Endodermal cell (in vitro differentiated cells): ENCODE measurements at regions not wholly inside any gene's neighbourhood (a gene's known extent, or its start where the extent isn't known, plus 50 kb on each side); places are given as distances from the start of the nearest gene placed in this dataset.

Experiments used
- DNase-seq: peaks from one replicate; pipeline ENCODE4 v3.0.0-alpha.2; 2017
- H3K27ac ChIP-seq: 2 replicates; pipeline ENCODE4 v1.5.1; 2013; ENCODE audit warnings: mild to moderate bottlenecking, low read depth, low read length, moderate library complexity
- H3K27me3 ChIP-seq: 2 replicates; pipeline ENCODE4 v1.6.1; 2013; ENCODE audit warnings: mild to moderate bottlenecking, low read length, moderate library complexity; ENCODE audit not compliant: insufficient read depth, control insufficient read depth, poor library complexity, severe bottlenecking
- H3K36me3 ChIP-seq: 2 replicates; pipeline ENCODE4 v1.7.0; 2013; ENCODE audit warnings: mild to moderate bottlenecking, low read length, moderate library complexity; ENCODE audit not compliant: control insufficient read depth, insufficient read depth
- H3K4me1 ChIP-seq: one replicate; pipeline ENCODE4 v1.7.0; 2013; ENCODE audit warnings: low read length; ENCODE audit not compliant: control insufficient read depth, insufficient read depth
- H3K4me3 ChIP-seq: 2 replicates; pipeline ENCODE4 v1.5.1; 2013; ENCODE audit warnings: mild to moderate bottlenecking, low read length, moderate library complexity
- H3K9ac ChIP-seq: 2 replicates; pipeline ENCODE4 v1.6.1; 2013; ENCODE audit warnings: mild to moderate bottlenecking, low read length, moderate library complexity; ENCODE audit not compliant: poor library complexity, severe bottlenecking; ENCODE audit errors: extremely low read depth
- H3K9me3 ChIP-seq: 2 replicates; pipeline ENCODE4 v1.6.1; 2013; ENCODE audit warnings: mild to moderate bottlenecking, low read length, moderate library complexity; ENCODE audit not compliant: control insufficient read depth
- H3K27ac Mint-ChIP-seq: 2 replicates; pipeline ENCODE4 v1.8.0; 2020; ENCODE audit warnings: mixed read lengths
- H3K27me3 Mint-ChIP-seq: 2 replicates; pipeline ENCODE4 v1.8.0; 2021; ENCODE audit warnings: mild to moderate bottlenecking, mixed read lengths; ENCODE audit not compliant: insufficient read depth
- H3K36me3 Mint-ChIP-seq: 2 replicates; pipeline ENCODE4 v1.8.0; 2020; ENCODE audit warnings: low read depth, mixed read lengths
- H3K4me1 Mint-ChIP-seq: 2 replicates; pipeline ENCODE4 v1.8.0; 2020; ENCODE audit warnings: mixed read lengths
- H3K4me3 Mint-ChIP-seq: 2 replicates; pipeline ENCODE4 v1.8.0; 2020; ENCODE audit warnings: mild to moderate bottlenecking, moderate library complexity, mixed read lengths
- H3K9me3 Mint-ChIP-seq: 2 replicates; pipeline ENCODE4 v1.8.0; 2020; ENCODE audit warnings: mild to moderate bottlenecking, mixed read lengths
- CTCF ChIP-seq: fragments of 200-600 bp; sonication (generic); conservative IDR thresholded peaks from 2 replicates; pipeline ENCODE4 v1.5.0; 2021; ENCODE audit warnings: antibody characterized with exemption, mild to moderate bottlenecking
- WGBS, 2 experiments: methylation state at CpG; one replicate each; pipeline versions ENCODE4 v1.1.5 to v1.1.7; 2013; ENCODE audit warnings: missing lambda C conversion rate in 2 of 2, mixed read lengths in 1 of 2; ENCODE audit not compliant: insufficient coverage in 1 of 2, insufficient read length in 1 of 2; 5-methylcytosine and 5-hydroxymethylcytosine counted together

- Histone ChIP-seq H3K27me3 (no peaks in the 10 kb centered on the region), H3K27ac (no peak overlapping the region), H3K36me3 (no peaks in the 10 kb centered on the region), H3K9me3 (no peaks in the 10 kb centered on the region), H3K9ac (no peak overlapping the region), H3K4me1 (peaks cover 5% of the 10 kb centered on the region), H3K4me3 (no peak overlapping the region)
- no peak for DNase-seq
- no peaks in the 10 kb centered on the region for H3K9me3 Mint-ChIP-seq
- H3K27ac Mint-ChIP-seq, result no peak overlapping the region
- H3K4me3 Mint-ChIP-seq, result no peak overlapping the region
- whole genome bisulfite sequencing, 2 experiments, result 88 to 100% methylated on average over 3 to 5 of the region's 5 CpGs
- H3K4me1 Mint-ChIP-seq, result peaks cover 11% of the 10 kb centered on the region
- H3K36me3 Mint-ChIP-seq, result peaks cover 6% of the 10 kb centered on the region
- TF ChIP-seq CTCF, result no peak
- no peaks in the 10 kb centered on the region for H3K27me3 Mint-ChIP-seq
Observed at GRCh38 chr2:193520709-193521458, 1326.2 kb upstream of the TMEFF2 start.

- Histone ChIP-seq H3K9ac (no peak overlapping the region), H3K36me3 (no peaks in the 10 kb centered on the region), H3K4me1 (peaks cover 5% of the 10 kb centered on the region), H3K27me3 (no peaks in the 10 kb centered on the region), H3K4me3 (no peak overlapping the region), H3K9me3 (no peaks in the 10 kb centered on the region), H3K27ac (no peak overlapping the region)
- Mint-ChIP-seq H3K4me3 (no peak overlapping the region), H3K4me1 (peaks cover 8% of the 10 kb centered on the region), H3K27me3 (no peaks in the 10 kb centered on the region), H3K27ac (no peak overlapping the region), H3K36me3 (peaks cover 6% of the 10 kb centered on the region), H3K9me3 (no peaks in the 10 kb centered on the region)
- 87 to 89% methylated on average over 5 to 6 of the region's 6 CpGs for WGBS, 2 experiments
- no peak for DNase-seq
- no peak for TF ChIP-seq CTCF
Observed at GRCh38 chr2:193518041-193518817, 1323.5 kb upstream of the TMEFF2 start.

GRCh38 chr2:193517615-193518014, 1322.9 kb upstream of the TMEFF2 start:
- H3K36me3 Mint-ChIP-seq, result peaks cover 6% of the 10 kb centered on the region
- Histone ChIP-seq H3K27ac (no peak overlapping the region), H3K4me1 (peaks cover 5% of the 10 kb centered on the region), H3K9me3 (no peaks in the 10 kb centered on the region), H3K9ac (no peak overlapping the region), H3K36me3 (no peaks in the 10 kb centered on the region), H3K4me3 (no peak overlapping the region), H3K27me3 (no peaks in the 10 kb centered on the region)
- H3K4me3 Mint-ChIP-seq, result no peak overlapping the region
- no peak for TF ChIP-seq CTCF
- H3K9me3 Mint-ChIP-seq, result no peaks in the 10 kb centered on the region
- WGBS, 2 experiments, result 86% methylated on average over 1 of the region's 1 CpG; no CpG with 5 or more reads in 1 of the 2 experiments
- no peaks in the 10 kb centered on the region for H3K27me3 Mint-ChIP-seq
- no peak for DNase-seq
- peaks cover 8% of the 10 kb centered on the region for H3K4me1 Mint-ChIP-seq
- no peak overlapping the region for H3K27ac Mint-ChIP-seq
